ENCODE measurements at regions not wholly inside any gene's neighbourhood (a gene's known extent, or its start where the extent isn't known, plus 50 kb on each side); places are given as distances from the start of the nearest gene placed in this dataset.

- Mint-ChIP-seq H3K4me1 (ENCODE audit: unreplicated experiment) (no peaks in the 10 kb centered on the region), H3K36me3 (ENCODE audit: unreplicated experiment) (no peaks in the 10 kb centered on the region), H3K27me3 (ENCODE audit: unreplicated experiment) (no peaks in the 10 kb centered on the region), H3K27ac (ENCODE audit: unreplicated experiment) (no peak overlapping the region), H3K4me3 (ENCODE audit: unreplicated experiment) (no peak overlapping the region), H3K9me3 (ENCODE audit: unreplicated experiment) (peaks cover 30% of the 10 kb centered on the region)
- DNase-seq (ENCODE audit: extremely low spot score, unreplicated experiment): no peak
- no peak for TF ChIP-seq CTCF (IDR thresholded peaks at IDR 0.05)
These were observed 604.9 kb upstream of the NRG3 start for GRCh38 chr10:81270051-81270450.

GRCh38 chr10:81280497-81281479 is 594.2 kb upstream of the NRG3 start:
- no peaks in the 10 kb centered on the region for H3K4me1 Mint-ChIP-seq (ENCODE audit: unreplicated experiment)
- no peak for TF ChIP-seq CTCF (IDR thresholded peaks at IDR 0.05)
- no peak overlapping the region for H3K27ac Mint-ChIP-seq (ENCODE audit: unreplicated experiment)
- H3K9me3 Mint-ChIP-seq (ENCODE audit: unreplicated experiment): peaks cover 18% of the 10 kb centered on the region
- H3K27me3 Mint-ChIP-seq (ENCODE audit: unreplicated experiment): no peaks in the 10 kb centered on the region
- H3K36me3 Mint-ChIP-seq (ENCODE audit: unreplicated experiment): no peaks in the 10 kb centered on the region
- H3K4me3 Mint-ChIP-seq (ENCODE audit: unreplicated experiment): no peak overlapping the region
- DNase-seq (ENCODE audit: extremely low spot score, unreplicated experiment): no peak

GRCh38 chr10:81288544-81288943 is 586.5 kb upstream of the NRG3 start:
- H3K27me3 Mint-ChIP-seq (ENCODE audit: unreplicated experiment): no peaks in the 10 kb centered on the region
- H3K9me3 Mint-ChIP-seq (ENCODE audit: unreplicated experiment): peaks cover 43% of the 10 kb centered on the region
- DNase-seq (ENCODE audit: extremely low spot score, unreplicated experiment): no peak
- no peaks in the 10 kb centered on the region for H3K4me1 Mint-ChIP-seq (ENCODE audit: unreplicated experiment)
- no peak for TF ChIP-seq CTCF (IDR thresholded peaks at IDR 0.05)
- H3K4me3 Mint-ChIP-seq (ENCODE audit: unreplicated experiment): no peak overlapping the region
- H3K27ac Mint-ChIP-seq (ENCODE audit: unreplicated experiment): no peak overlapping the region
- H3K36me3 Mint-ChIP-seq (ENCODE audit: unreplicated experiment): no peaks in the 10 kb centered on the region

- Mint-ChIP-seq H3K4me1 (ENCODE audit: unreplicated experiment) (no peaks in the 10 kb centered on the region), H3K27ac (ENCODE audit: unreplicated experiment) (no peak overlapping the region), H3K36me3 (ENCODE audit: unreplicated experiment) (no peaks in the 10 kb centered on the region), H3K9me3 (ENCODE audit: unreplicated experiment) (peaks cover 30% of the 10 kb centered on the region), H3K4me3 (ENCODE audit: unreplicated experiment) (no peak overlapping the region), H3K27me3 (ENCODE audit: unreplicated experiment) (no peaks in the 10 kb centered on the region)
- DNase-seq (ENCODE audit: extremely low spot score, unreplicated experiment): no peak
- no peak for TF ChIP-seq CTCF (IDR thresholded peaks at IDR 0.05)
These were observed 577.7 kb upstream of the NRG3 start for GRCh38 chr10:81297292-81297691.

DNA sequence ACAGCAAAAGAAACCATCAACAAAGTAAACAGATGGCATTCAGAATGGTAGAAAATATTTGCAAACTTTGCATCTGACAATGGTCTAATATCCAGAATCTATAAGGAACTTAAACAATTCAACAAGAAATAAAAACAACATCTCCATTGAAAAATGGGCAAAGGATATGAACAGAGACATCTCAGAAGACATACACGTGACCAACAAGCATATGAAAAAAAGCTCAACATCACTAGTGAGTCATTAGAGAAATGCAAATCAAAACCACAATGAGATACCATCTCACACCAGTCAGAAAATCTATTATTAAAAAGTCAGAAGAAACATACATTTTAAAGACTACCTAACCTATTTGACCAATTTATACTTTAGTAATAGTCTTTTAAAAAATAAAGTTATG is 571.3 kb upstream of the NRG3 start:
- no peak overlapping the region for H3K4me3 Mint-ChIP-seq (ENCODE audit: unreplicated experiment)
- no peaks in the 10 kb centered on the region for H3K27me3 Mint-ChIP-seq (ENCODE audit: unreplicated experiment)
- no peak for DNase-seq (ENCODE audit: extremely low spot score, unreplicated experiment)
- TF ChIP-seq CTCF (IDR thresholded peaks at IDR 0.05): no peak
- no peak overlapping the region for H3K27ac Mint-ChIP-seq (ENCODE audit: unreplicated experiment)
- H3K36me3 Mint-ChIP-seq (ENCODE audit: unreplicated experiment): no peaks in the 10 kb centered on the region
- peaks cover 41% of the 10 kb centered on the region for H3K9me3 Mint-ChIP-seq (ENCODE audit: unreplicated experiment)
- no peaks in the 10 kb centered on the region for H3K4me1 Mint-ChIP-seq (ENCODE audit: unreplicated experiment)

All from osteocyte (in vitro differentiated cells).